ENCODE measurements at regions not wholly inside any gene's neighbourhood (a gene's known extent, or its start where the extent isn't known, plus 50 kb on each side); places are given as distances from the start of the nearest gene placed in this dataset.
"Not testable (repeated sequence)": the region's sequence is repeated elsewhere in the genome, so short reads cannot be mapped to it uniquely, and the experiment has no call there.

- not testable (repeated sequence) for DNase-seq
Measured at GRCh38 chr19:34871911-34872310, 54.8 kb upstream of the ZNF30 start.

GRCh38 chr19:34867631-34868030 is 59.1 kb upstream of the ZNF30 start:
- no peak for DNase-seq

- DNase-seq, result not testable (repeated sequence)
Measured at GRCh38 chr19:34865225-34865624, 61.5 kb upstream of the ZNF30 start.

GRCh38 chr19:34859823-34860736 is 66.6 kb upstream of the ZNF30 start:
- DNase-seq, result not testable (repeated sequence)

- not testable (repeated sequence) for DNase-seq
Measured at GRCh38 chr19:34859325-34859724, 67.4 kb upstream of the ZNF30 start.

- no peak for DNase-seq
Measured at GRCh38 chr19:34856052-34856451, 70.7 kb upstream of the ZNF30 start.

- DNase-seq, result no peak
Measured at GRCh38 chr19:34853369-34853768, 73.3 kb upstream of the ZNF30 start.

GRCh38 chr19:34852669-34853068 is 74.0 kb upstream of the ZNF30 start:
- no peak for DNase-seq

- DNase-seq, result no peak
Measured at GRCh38 chr19:34851277-34851804, 75.4 kb upstream of the ZNF30 start.

- no peak for DNase-seq
Measured at GRCh38 chr19:34847393-34847792, 74.4 kb upstream of the ZNF599 start.

- no peak for DNase-seq
Measured at GRCh38 chr19:34844277-34844676, 71.3 kb upstream of the ZNF599 start.

- DNase-seq, result no peak
Measured at GRCh38 chr19:34841780-34842179, 68.8 kb upstream of the ZNF599 start.

GRCh38 chr19:34838753-34839431 is 65.9 kb upstream of the ZNF599 start:
- DNase-seq, result peak; percentile 29

GRCh38 chr19:34838248-34838647 is 65.2 kb upstream of the ZNF599 start:
- no peak for DNase-seq

- DNase-seq, result no peak
Measured at GRCh38 chr19:34837262-34837661, 64.2 kb upstream of the ZNF599 start.

GRCh38 chr19:34835631-34836351 is 62.8 kb upstream of the ZNF599 start:
- DNase-seq, result no peak

GRCh38 chr19:34834472-34835061 is 61.6 kb upstream of the ZNF599 start:
- DNase-seq, result no peak

GRCh38 chr19:34832581-34833112 is 59.6 kb upstream of the ZNF599 start:
- DNase-seq, result no peak

GRCh38 chr19:34831714-34832113 is 58.7 kb upstream of the ZNF599 start:
- no peak for DNase-seq

GRCh38 chr19:34828156-34828555 is 55.1 kb upstream of the ZNF599 start:
- no peak for DNase-seq

GRCh38 chr19:34825212-34825611 is 52.2 kb upstream of the ZNF599 start:
- DNase-seq, result no peak

GRCh38 chr19:34824686-34825085 is 51.7 kb upstream of the ZNF599 start:
- DNase-seq, result no peak
